ENCODE measurements at regions not wholly inside any gene's neighbourhood (a gene's known extent, or its start where the extent isn't known, plus 50 kb on each side); places are given as distances from the start of the nearest gene placed in this dataset.
"Not testable (repeated sequence)": the region's sequence is repeated elsewhere in the genome, so short reads cannot be mapped to it uniquely, and the experiment has no call there.

DNA sequence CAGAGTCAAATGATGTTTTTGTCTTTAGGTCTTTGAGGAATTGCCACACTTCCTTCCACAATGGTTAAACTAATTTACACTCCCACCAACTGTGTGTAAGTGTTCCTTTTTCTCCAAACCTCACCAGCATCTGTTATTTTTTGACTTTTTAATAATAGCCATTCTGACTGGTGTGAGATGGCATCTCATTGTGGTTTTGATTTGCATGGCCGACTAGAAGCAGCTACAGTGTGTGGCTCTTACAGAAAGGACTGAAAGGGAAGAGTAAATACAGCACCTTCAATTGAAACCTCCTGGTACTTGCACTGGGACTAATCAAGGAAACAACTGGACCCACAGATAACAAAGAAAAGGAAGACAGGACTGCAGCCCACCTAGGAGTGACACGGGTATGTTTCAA is 668.0 kb upstream of the RGS18 start:
- Histone ChIP-seq H3K4me3 (no peak overlapping the region), H3K36me3 (ENCODE audit: insufficient read depth, low read length) (no peaks in the 10 kb centered on the region), H3K27ac (no peak overlapping the region), H3K9ac (ENCODE audit: insufficient read length) (no peak overlapping the region), H3K9me3 (ENCODE audit: low read depth, low read length) (0 out of 2 replicates have a peak, but pooled peaks cover 4% of the 10 kb centered on the region)
- DNase-seq (ENCODE audit: low read depth, low spot score), result no peak
- TF ChIP-seq FOXP2 (optimal IDR thresholded peaks at IDR 0.05; ENCODE audit: control extremely low read depth, extremely low read length, insufficient read depth) (no peak), POLR2AphosphoS5 (IDR thresholded peaks at IDR 0.05; ENCODE audit: borderline replicate concordance, low read depth, low read length) (no peak), EZH2 (IDR thresholded peaks at IDR 0.05) (no peak)

DNA sequence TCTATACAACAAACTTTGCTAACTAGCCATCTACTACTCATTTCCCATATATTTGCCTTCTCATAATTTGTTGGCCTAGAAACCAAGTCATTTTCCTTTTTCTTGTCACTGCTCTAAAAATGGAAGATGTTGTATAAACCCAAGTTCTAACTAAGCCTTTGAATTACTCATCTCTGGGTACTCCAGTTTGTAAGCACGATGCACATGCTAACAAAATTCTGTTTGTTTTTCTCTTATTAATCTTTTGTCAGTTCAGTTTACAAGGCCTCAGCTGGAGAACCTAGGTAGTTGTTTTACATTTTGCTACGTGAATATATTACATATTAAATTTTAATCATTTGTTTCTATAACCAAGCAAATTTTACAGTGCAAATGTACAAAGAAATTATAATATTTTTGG is 663.2 kb upstream of the RGS18 start:
- no peak overlapping the region for H3K27ac ChIP-seq
- TF ChIP-seq EZH2 (IDR thresholded peaks at IDR 0.05) (no peak), FOXP2 (optimal IDR thresholded peaks at IDR 0.05; ENCODE audit: control extremely low read depth, extremely low read length, insufficient read depth) (no peak), POLR2AphosphoS5 (IDR thresholded peaks at IDR 0.05; ENCODE audit: borderline replicate concordance, low read depth, low read length) (no peak)
- no peak overlapping the region for H3K9ac ChIP-seq (ENCODE audit: insufficient read length)
- no peak for DNase-seq (ENCODE audit: low read depth, low spot score)
- 0 out of 2 replicates have a peak, but pooled peaks cover 4% of the 10 kb centered on the region for H3K9me3 ChIP-seq (ENCODE audit: low read depth, low read length)
- no peak overlapping the region for H3K4me3 ChIP-seq
- H3K36me3 ChIP-seq (ENCODE audit: insufficient read depth, low read length), result no peaks in the 10 kb centered on the region

DNA sequence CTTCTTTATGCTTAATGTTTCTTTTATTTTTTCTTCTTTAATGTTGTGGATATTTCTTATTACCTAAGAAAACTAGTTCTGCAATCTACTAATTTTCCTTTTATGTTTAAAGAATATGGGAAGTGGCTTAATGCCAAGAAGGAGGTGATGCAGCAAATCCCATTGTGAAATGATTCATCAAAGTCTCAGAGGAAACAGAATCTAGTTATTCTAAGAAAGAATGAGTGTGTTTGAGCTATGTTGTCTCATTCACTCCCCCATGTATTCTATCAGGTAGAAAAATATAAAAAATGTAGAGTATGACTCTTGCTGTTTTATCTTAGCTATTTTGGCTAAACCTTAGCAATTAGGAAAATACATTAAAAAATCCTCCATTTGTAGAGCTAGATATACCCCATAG is 659.9 kb upstream of the RGS18 start:
- 0 out of 2 replicates have a peak, but pooled peaks cover 4% of the 10 kb centered on the region for H3K9me3 ChIP-seq (ENCODE audit: low read depth, low read length)
- H3K4me3 ChIP-seq, result no peak overlapping the region
- H3K27ac ChIP-seq, result no peak overlapping the region
- no peak for TF ChIP-seq FOXP2 (optimal IDR thresholded peaks at IDR 0.05; ENCODE audit: control extremely low read depth, extremely low read length, insufficient read depth)
- no peak overlapping the region for H3K9ac ChIP-seq (ENCODE audit: insufficient read length)
- DNase-seq (ENCODE audit: low read depth, low spot score), result no peak
- H3K36me3 ChIP-seq (ENCODE audit: insufficient read depth, low read length), result no peaks in the 10 kb centered on the region

DNA sequence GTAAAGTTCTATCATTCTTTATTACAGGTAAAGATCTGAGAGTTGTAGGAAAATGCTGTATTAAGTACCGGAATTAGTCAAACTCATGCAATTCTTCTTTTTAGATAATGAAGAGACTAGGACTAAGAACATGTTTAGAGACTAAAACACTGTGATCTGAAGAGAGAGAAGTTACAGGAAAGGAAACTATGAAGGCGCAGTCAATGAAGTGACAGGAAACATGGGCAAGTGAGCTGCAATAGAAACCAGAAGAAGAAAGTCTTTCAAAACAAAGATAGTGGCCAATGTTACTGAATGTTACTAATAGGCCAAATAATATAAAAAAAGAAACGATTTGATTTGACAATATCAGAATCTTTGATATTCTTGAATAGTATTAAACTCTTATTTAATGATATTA is 659.4 kb upstream of the RGS18 start:
- Histone ChIP-seq H3K36me3 (ENCODE audit: insufficient read depth, low read length) (no peaks in the 10 kb centered on the region), H3K27ac (no peak overlapping the region), H3K4me3 (no peak overlapping the region), H3K9me3 (ENCODE audit: low read depth, low read length) (0 out of 2 replicates have a peak, but pooled peaks cover 4% of the 10 kb centered on the region), H3K9ac (ENCODE audit: insufficient read length) (no peak overlapping the region)
- TF ChIP-seq POLR2AphosphoS5 (IDR thresholded peaks at IDR 0.05; ENCODE audit: borderline replicate concordance, low read depth, low read length), result no peak
- no peak for DNase-seq (ENCODE audit: low read depth, low spot score)

DNA sequence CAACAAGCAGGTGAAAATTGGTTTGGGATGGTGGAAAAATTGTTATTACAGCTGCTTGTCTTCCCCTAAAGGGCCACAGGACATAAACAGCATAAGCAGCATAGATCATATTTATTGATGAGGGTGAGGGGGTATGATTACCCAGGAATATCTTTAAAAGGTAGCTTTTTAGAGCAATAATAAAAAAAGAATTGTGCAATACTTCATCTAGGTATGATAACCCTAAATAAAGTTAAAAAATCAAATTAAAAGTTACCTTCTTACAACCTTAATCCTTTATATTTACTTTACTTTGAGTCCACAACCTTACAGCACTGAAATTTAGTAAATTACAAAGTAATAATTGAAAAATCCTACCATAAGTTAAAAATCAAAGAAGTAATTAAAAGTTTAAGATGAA is 653.3 kb upstream of the RGS18 start:
- TF ChIP-seq FOXP2 (optimal IDR thresholded peaks at IDR 0.05; ENCODE audit: control extremely low read depth, extremely low read length, insufficient read depth), result no peak
- no peak for TF ChIP-seq POLR2AphosphoS5 (IDR thresholded peaks at IDR 0.05; ENCODE audit: borderline replicate concordance, low read depth, low read length)
- no peak for TF ChIP-seq EZH2 (IDR thresholded peaks at IDR 0.05)

DNA sequence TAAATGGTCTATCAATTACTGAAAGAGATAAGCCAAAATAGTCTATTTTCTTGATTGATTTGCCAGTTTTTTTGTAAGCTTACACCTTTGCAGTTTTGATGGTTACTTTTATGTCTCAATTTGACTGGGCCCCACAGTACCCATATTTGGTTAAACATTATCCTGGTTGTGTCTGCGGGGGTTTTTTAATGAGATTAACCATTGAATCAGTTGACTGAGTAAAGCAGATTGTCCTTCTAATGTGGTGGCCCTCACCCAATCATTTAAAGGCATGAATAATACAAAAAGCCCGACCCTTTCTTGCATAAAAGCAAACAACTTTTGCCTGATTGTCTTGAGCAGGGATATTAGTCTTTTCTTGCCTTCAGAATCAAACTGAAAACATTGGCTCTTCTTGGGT is 650.0 kb upstream of the RGS18 start:
- Histone ChIP-seq H3K4me3 (no peak overlapping the region), H3K9me3 (ENCODE audit: low read depth, low read length) (no peaks in the 10 kb centered on the region), H3K27ac (no peak overlapping the region), H3K9ac (ENCODE audit: insufficient read length) (no peak overlapping the region), H3K36me3 (ENCODE audit: insufficient read depth, low read length) (no peaks in the 10 kb centered on the region)
- TF ChIP-seq EZH2 (IDR thresholded peaks at IDR 0.05), result no peak
- no peak for TF ChIP-seq FOXP2 (optimal IDR thresholded peaks at IDR 0.05; ENCODE audit: control extremely low read depth, extremely low read length, insufficient read depth)
- no peak for TF ChIP-seq POLR2AphosphoS5 (IDR thresholded peaks at IDR 0.05; ENCODE audit: borderline replicate concordance, low read depth, low read length)
- DNase-seq (ENCODE audit: low read depth, low spot score), result no peak

More for the DNA sequence above, 653.3 kb upstream of the RGS18 start:
- H3K9ac ChIP-seq (ENCODE audit: insufficient read length), result no peak overlapping the region
- no peak overlapping the region for H3K27ac ChIP-seq
- H3K36me3 ChIP-seq (ENCODE audit: insufficient read depth, low read length), result no peaks in the 10 kb centered on the region
- no peaks in the 10 kb centered on the region for H3K9me3 ChIP-seq (ENCODE audit: low read depth, low read length)
- no peak for DNase-seq (ENCODE audit: low read depth, low spot score)
- no peak overlapping the region for H3K4me3 ChIP-seq

DNA sequence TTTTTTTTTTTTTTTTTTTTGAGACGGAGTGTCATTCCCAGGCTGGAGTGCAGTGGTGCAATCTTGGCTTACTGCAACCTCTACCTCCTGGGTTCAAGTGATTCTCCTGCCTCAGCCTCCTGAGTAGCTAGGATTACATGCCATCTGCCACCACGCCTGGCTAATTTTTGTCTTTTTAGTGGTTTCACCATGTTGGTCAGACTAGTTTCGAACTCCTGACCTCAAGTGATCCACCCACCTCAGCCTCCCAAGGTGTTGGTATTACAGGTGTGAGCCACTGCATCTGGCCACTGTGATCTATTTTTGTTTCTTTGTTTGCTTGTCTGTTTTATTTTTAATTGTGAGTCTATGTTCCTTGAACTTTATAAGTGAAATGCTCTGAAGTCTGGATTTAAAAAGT is 646.8 kb upstream of the RGS18 start:
- not testable (repeated sequence) for H3K4me3 ChIP-seq; H3K9me3 ChIP-seq (ENCODE audit: low read depth, low read length); DNase-seq (ENCODE audit: low read depth, low spot score); H3K36me3 ChIP-seq (ENCODE audit: insufficient read depth, low read length); H3K27ac ChIP-seq; H3K9ac ChIP-seq (ENCODE audit: insufficient read length)

DNA sequence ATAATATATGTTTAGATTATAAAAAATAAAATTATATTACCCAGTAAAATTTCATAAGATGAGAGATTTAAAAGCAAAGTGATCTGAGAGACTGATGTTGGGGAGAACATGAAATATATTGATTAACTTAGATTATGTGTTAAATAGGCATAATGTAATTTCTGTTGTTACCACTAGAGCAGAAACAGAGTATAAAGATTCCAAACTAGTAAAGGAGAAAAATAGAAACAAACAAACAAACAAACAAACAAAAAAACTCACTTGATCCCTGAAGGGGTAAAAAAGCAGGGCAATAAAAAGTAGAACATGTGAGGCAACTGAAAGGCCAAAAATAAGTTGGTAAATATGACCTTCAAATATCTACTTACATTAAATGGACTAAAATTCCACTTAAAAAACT is 640.4 kb upstream of the RGS18 start:
- Histone ChIP-seq H3K4me3 (no peak overlapping the region), H3K9me3 (ENCODE audit: low read depth, low read length) (no peaks in the 10 kb centered on the region), H3K27ac (no peak overlapping the region), H3K9ac (ENCODE audit: insufficient read length) (no peak overlapping the region), H3K36me3 (ENCODE audit: insufficient read depth, low read length) (no peaks in the 10 kb centered on the region)
- DNase-seq (ENCODE audit: low read depth, low spot score), result no peak
- no peak for TF ChIP-seq POLR2AphosphoS5 (IDR thresholded peaks at IDR 0.05; ENCODE audit: borderline replicate concordance, low read depth, low read length)
- no peak for TF ChIP-seq EZH2 (IDR thresholded peaks at IDR 0.05)
- no peak for TF ChIP-seq FOXP2 (optimal IDR thresholded peaks at IDR 0.05; ENCODE audit: control extremely low read depth, extremely low read length, insufficient read depth)

DNA sequence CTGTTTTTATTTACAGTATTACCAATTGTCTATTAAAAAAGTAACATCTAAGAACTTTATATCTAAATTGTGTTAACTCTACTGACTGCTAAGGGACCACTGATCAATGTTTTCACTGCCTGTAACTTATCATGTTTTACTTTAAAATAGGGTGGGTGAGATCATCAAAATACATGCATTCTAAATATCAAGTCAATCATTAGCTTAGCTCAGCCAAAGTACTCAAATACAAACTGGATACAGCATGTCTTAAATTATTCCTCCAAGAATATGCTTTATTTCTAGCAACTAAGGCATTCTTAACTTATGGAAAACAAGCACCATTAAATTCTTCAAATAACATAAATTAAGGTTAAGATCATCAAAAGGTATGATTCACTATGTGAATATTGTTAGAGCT is 638.7 kb upstream of the RGS18 start:
- H3K9ac ChIP-seq (ENCODE audit: insufficient read length), result no peak overlapping the region
- H3K27ac ChIP-seq, result no peak overlapping the region
- H3K36me3 ChIP-seq (ENCODE audit: insufficient read depth, low read length), result no peaks in the 10 kb centered on the region
- no peak overlapping the region for H3K4me3 ChIP-seq
- no peaks in the 10 kb centered on the region for H3K9me3 ChIP-seq (ENCODE audit: low read depth, low read length)
- no peak for DNase-seq (ENCODE audit: low read depth, low spot score)
- TF ChIP-seq POLR2AphosphoS5 (IDR thresholded peaks at IDR 0.05; ENCODE audit: borderline replicate concordance, low read depth, low read length) (no peak), FOXP2 (optimal IDR thresholded peaks at IDR 0.05; ENCODE audit: control extremely low read depth, extremely low read length, insufficient read depth) (no peak)
